NT2/D1 (cell line): ENCODE measurements at regions not wholly inside any gene's neighbourhood (a gene's known extent, or its start where the extent isn't known, plus 50 kb on each side); places are given as distances from the start of the nearest gene placed in this dataset.

Experiments used
- SUZ12 ChIP-seq: IDR thresholded peaks from 2 replicates; pipeline ENCODE4 v1.6.1; 2011; ENCODE audit not compliant: insufficient read length, insufficient read depth; ENCODE audit errors: extremely low read depth
- ZNF274 ChIP-seq: IDR thresholded peaks from 2 replicates; pipeline ENCODE4 v1.6.1; 2011; ENCODE audit warnings: mild to moderate bottlenecking, low read depth, low read length

DNA sequence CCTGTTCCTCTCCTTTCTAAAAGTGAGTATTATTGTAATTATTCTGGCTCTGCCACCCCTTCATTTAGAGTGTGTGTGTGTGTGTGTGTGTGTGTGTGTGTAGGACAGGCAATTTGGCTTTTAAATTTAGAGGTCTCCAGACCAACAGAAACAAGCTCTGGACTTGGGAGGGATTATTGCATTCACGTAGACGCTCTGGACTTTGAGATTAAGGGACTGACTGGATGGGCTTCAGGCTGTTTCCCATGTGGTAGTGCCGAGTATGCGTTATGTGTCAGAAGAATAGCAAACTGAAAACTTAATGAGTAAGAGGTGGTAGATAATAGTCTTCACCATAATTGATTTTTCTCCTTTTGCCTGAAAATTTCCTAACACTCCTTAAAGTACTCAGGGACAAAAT is 281.9 kb downstream of the USP25 start:
- TF ChIP-seq ZNF274 (no peak), SUZ12 (no peak)
